GM23338 (cell line): ENCODE measurements at regions not wholly inside any gene's neighbourhood (a gene's known extent, or its start where the extent isn't known, plus 50 kb on each side); places are given as distances from the start of the nearest gene placed in this dataset.

ENCODE experiments used
- CTCF ChIP-seq, 2 experiments: fragments of 200-600 bp in 1 of 2; sonication (generic) in 1 of 2; conservative IDR thresholded peaks; 2 replicates each; pipeline versions ENCODE4 v1.5.1 to v1.6.1; 2016 to 2017; ENCODE audit warnings: antibody characterized with exemption in 2 of 2, low read depth in 2 of 2, mild to moderate bottlenecking in 2 of 2, moderate library complexity in 1 of 2
- EZH2 ChIP-seq: fragments of 200-600 bp; sonication (generic); IDR thresholded peaks from one replicate; pipeline ENCODE4 v1.8.0; 2017; ENCODE audit warnings: antibody characterized with exemption, mild to moderate bottlenecking, low read depth; ENCODE audit not compliant: unreplicated experiment

GRCh38 chr13:107028751-107029150, 460.8 kb upstream of the ARGLU1 start:
- no peak for TF ChIP-seq CTCF (conservative IDR thresholded peaks at IDR 0.05; ENCODE audit: low read depth in 2 of 2)
- no peak for TF ChIP-seq EZH2
